ENCODE measurements at regions not wholly inside any gene's neighbourhood (a gene's known extent, or its start where the extent isn't known, plus 50 kb on each side); places are given as distances from the start of the nearest gene placed in this dataset.

DNA sequence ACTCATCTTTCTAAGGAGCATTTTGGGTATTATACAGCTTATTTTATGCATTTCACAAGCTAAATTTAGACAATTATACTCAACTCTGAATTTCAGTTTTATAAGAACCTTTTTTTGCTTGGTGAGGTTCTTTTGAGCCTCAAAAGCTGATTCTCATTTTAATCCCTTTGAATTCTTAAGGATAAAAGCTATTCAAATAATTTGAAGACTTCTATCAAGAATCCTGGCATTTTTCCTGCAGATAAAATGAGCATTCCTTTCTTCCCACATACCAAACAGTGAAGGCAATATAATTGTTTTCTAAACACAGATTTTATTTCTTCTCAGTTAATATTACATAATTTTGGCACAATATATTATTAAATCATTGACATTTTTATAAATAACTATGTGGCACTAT lies 118.4 kb upstream of the GPM6A start:
- no peak for TF ChIP-seq RAD21 (IDR thresholded peaks at IDR 0.05)
- no peak for TF ChIP-seq REST (IDR thresholded peaks at IDR 0.05)
- no peak for TF ChIP-seq RXRA (IDR thresholded peaks at IDR 0.05)
- TF ChIP-seq MAX (IDR thresholded peaks at IDR 0.05), result no peak
- no peak for TF ChIP-seq JUND (IDR thresholded peaks at IDR 0.05)
- no peak for TF ChIP-seq YY1 (IDR thresholded peaks at IDR 0.05)
- TF ChIP-seq HNF4A (conservative IDR thresholded peaks at IDR 0.05), result no peak
- TF ChIP-seq GABPA (IDR thresholded peaks at IDR 0.05 in 1 of 2, conservative IDR thresholded peaks at IDR 0.05 in 1 of 2), result no peak
- TF ChIP-seq SP1 (IDR thresholded peaks at IDR 0.05), result no peak
- no peak for TF ChIP-seq ZBTB33 (IDR thresholded peaks at IDR 0.05)
- no peak for TF ChIP-seq CTCF (IDR thresholded peaks at IDR 0.05; ENCODE audit: low read depth, low read length, missing input control)
- no peak for TF ChIP-seq NR2F2 (IDR thresholded peaks at IDR 0.05)
- no peak for TF ChIP-seq HNF4G (IDR thresholded peaks at IDR 0.05)
- TF ChIP-seq TAF1 (conservative IDR thresholded peaks at IDR 0.05), result no peak
- TF ChIP-seq EGR1 (IDR thresholded peaks at IDR 0.05; ENCODE audit: low read depth in 2 of 2), result no peak
- TF ChIP-seq FOXA2 (IDR thresholded peaks at IDR 0.05), result no peak
- TF ChIP-seq FOXA1 (IDR thresholded peaks at IDR 0.05), result no peak
- TF ChIP-seq ATF3 (IDR thresholded peaks at IDR 0.05), result no peak
- Histone ChIP-seq H3K4me1 (ENCODE audit: control insufficient read depth in 4 of 4, insufficient read depth in 4 of 4, low read length in 3 of 4) (no peaks in the 10 kb centered on the region), H3K4me3 (ENCODE audit: low read depth in 1 of 3, low read length in 3 of 3) (no peak overlapping the region), H3K27me3 (ENCODE audit: control insufficient read depth in 4 of 4, insufficient read depth in 4 of 4, low read length in 3 of 4) (peaks cover 0 to 3% (median 1%) of the 10 kb centered on the region in 4 donors), H3K9me3 (ENCODE audit: control insufficient read depth in 4 of 4, low read length in 3 of 4) (no peaks in the 10 kb centered on the region), H3K36me3 (ENCODE audit: control insufficient read depth in 4 of 4, insufficient read depth in 3 of 4, low read depth in 1 of 4, low read length in 3 of 4) (no peaks in the 10 kb centered on the region), H3K9ac (ENCODE audit: low read depth in 1 of 2, low read length in 2 of 2) (no peak overlapping the region), H3K27ac (ENCODE audit: low read depth in 1 of 2, low read length in 2 of 2) (no peak overlapping the region)
- no peak for DNase-seq (ENCODE audit: low spot score)
